ENCODE measurements at regions not wholly inside any gene's neighbourhood (a gene's known extent, or its start where the extent isn't known, plus 50 kb on each side); places are given as distances from the start of the nearest gene placed in this dataset.

- TF ChIP-seq, protein P1, sequence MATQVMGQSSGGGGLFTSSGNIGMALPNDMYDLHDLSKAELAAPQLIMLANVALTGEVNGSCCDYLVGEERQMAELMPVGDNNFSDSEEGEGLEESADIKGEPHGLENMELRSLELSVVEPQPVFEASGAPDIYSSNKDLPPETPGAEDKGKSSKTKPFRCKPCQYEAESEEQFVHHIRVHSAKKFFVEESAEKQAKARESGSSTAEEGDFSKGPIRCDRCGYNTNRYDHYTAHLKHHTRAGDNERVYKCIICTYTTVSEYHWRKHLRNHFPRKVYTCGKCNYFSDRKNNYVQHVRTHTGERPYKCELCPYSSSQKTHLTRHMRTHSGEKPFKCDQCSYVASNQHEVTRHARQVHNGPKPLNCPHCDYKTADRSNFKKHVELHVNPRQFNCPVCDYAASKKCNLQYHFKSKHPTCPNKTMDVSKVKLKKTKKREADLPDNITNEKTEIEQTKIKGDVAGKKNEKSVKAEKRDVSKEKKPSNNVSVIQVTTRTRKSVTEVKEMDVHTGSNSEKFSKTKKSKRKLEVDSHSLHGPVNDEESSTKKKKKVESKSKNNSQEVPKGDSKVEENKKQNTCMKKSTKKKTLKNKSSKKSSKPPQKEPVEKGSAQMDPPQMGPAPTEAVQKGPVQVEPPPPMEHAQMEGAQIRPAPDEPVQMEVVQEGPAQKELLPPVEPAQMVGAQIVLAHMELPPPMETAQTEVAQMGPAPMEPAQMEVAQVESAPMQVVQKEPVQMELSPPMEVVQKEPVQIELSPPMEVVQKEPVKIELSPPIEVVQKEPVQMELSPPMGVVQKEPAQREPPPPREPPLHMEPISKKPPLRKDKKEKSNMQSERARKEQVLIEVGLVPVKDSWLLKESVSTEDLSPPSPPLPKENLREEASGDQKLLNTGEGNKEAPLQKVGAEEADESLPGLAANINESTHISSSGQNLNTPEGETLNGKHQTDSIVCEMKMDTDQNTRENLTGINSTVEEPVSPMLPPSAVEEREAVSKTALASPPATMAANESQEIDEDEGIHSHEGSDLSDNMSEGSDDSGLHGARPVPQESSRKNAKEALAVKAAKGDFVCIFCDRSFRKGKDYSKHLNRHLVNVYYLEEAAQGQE (IDR thresholded peaks at IDR 0.05; ENCODE audit: insufficient read depth in 1 of 2, low read depth in 2 of 2, low read length in 2 of 2) = no peak
- no peak for TF ChIP-seq FOXP2 (optimal IDR thresholded peaks at IDR 0.05; ENCODE audit: borderline replicate concordance, extremely low read depth, extremely low read length, insufficient read depth)
These were observed 123.9 kb upstream of the SGCE start for GRCh38 chr7:94779861-94780260.
